A549 (cell line): ENCODE measurements at regions not wholly inside any gene's neighbourhood (a gene's known extent, or its start where the extent isn't known, plus 50 kb on each side); places are given as distances from the start of the nearest gene placed in this dataset.

Experiments
- ATAC-seq, 2 experiments: fragments of 200-7000 bp in 1 of 2; fragments of >200 bp in 1 of 2; cut with Nextera tagmentation in 1 of 2; cut with Tn5 transposase in 1 of 2; 3 replicates each; pipeline versions ENCODE4 v1.8.0 to v1.9.1; 2018 to 2020; ENCODE audit warnings: mild to moderate bottlenecking in 1 of 2, moderate library complexity in 1 of 2
- CTCF ChIA-PET: fragments of 300-600 bp; sonication (Branson Sonifier 250); formaldehyde crosslinking; extraction: SDS; loops from one replicate; lab custom pipeline; 2021; ENCODE audit warnings: antibody characterized with exemption, inconsistent platforms; lab: Yijun Ruan, JAX
- POLR2A ChIA-PET: fragments of 350-600 bp; formaldehyde crosslinking; extraction: SDS; loops from one replicate; lab custom pipeline; 2021; ENCODE audit warnings: antibody characterized with exemption, inconsistent platforms; lab: Yijun Ruan, JAX
- DNase-seq, 2 experiments: peaks; one replicate each; pipeline versions ENCODE4 v3.0.0 to v3.0.0-alpha.2; 2011 to 2016; ENCODE audit warnings: low read depth in 1 of 2, low spot score in 1 of 2
- FAIRE-seq: peaks from 2 replicates; lab custom pipeline; 2011; peaks lifted over from hg19 to GRCh38; lab: Jason Lieb, UNC
- H3K27ac ChIP-seq, 2 experiments: fragments of >200 bp; sonication (Bioruptor Twin); formaldehyde crosslinking; 3 replicates each; pipeline ENCODE4 v1.5.1; 2016 to 2017
- H3K4me1 ChIP-seq: fragments of >200 bp; sonication (Bioruptor Twin); formaldehyde crosslinking; 3 replicates; pipeline ENCODE4 v1.6.1; 2016
- H3K4me2 ChIP-seq: fragments of >200 bp; sonication (Bioruptor Twin); formaldehyde crosslinking; 3 replicates; pipeline ENCODE4 v1.6.1; 2016
- H3K4me3 ChIP-seq: fragments of >200 bp; sonication (Bioruptor Twin); formaldehyde crosslinking; 3 replicates; pipeline ENCODE4 v1.5.1; 2016
- H3K9me3 ChIP-seq: fragments of >200 bp; sonication (Bioruptor Twin); formaldehyde crosslinking; 3 replicates; pipeline ENCODE4 v1.6.1; 2016
- BHLHE40 ChIP-seq: IDR thresholded peaks from 2 replicates; pipeline ENCODE4 v1.6.1; 2012; ENCODE audit warnings: low read depth, low read length, inconsistent platforms
- CBX2 ChIP-seq: fragments of 200-600 bp; sonication (generic); IDR thresholded peaks from 2 replicates; pipeline ENCODE4 v1.6.1; 2016; ENCODE audit warnings: low read depth, mild to moderate bottlenecking, borderline replicate concordance
- CBX8 ChIP-seq: fragments of 200-600 bp; sonication (generic); IDR thresholded peaks from 2 replicates; pipeline ENCODE4 v1.6.1; 2016
- EP300 ChIP-seq, 2 experiments: fragments of >200 bp; sonication (Bioruptor Twin); formaldehyde crosslinking; IDR thresholded peaks; 2 replicates in 1 of 2; 3 replicates in 1 of 2; pipeline ENCODE4 v1.6.1; 2016 to 2017
- ESRRA ChIP-seq: fragments of 150-350 bp; IDR thresholded peaks from 2 replicates; pipeline ENCODE4 v1.6.1; 2014; ENCODE audit warnings: mild to moderate bottlenecking, low read length, borderline replicate concordance
- FOSB ChIP-seq: fragments of 250-450 bp; sonication (Bioruptor Pico); IDR thresholded peaks from 2 replicates; pipeline ENCODE4 v1.5.0; 2020; ENCODE audit warnings: mild to moderate bottlenecking, moderate library complexity
- FOXS1 ChIP-seq: fragments of 250-450 bp; sonication (Bioruptor Pico); IDR thresholded peaks from 2 replicates; pipeline ENCODE4 v1.5.0; 2020; ENCODE audit warnings: mild to moderate bottlenecking, moderate library complexity
- HOXA7 ChIP-seq: fragments of 250-450 bp; sonication (Bioruptor Pico); IDR thresholded peaks from 2 replicates; pipeline ENCODE4 v1.5.0; 2020; ENCODE audit warnings: mild to moderate bottlenecking, moderate library complexity
- HOXB5 ChIP-seq: fragments of 250-450 bp; sonication (Bioruptor Pico); IDR thresholded peaks from 2 replicates; pipeline ENCODE4 v1.5.0; 2020; ENCODE audit warnings: mild to moderate bottlenecking, moderate library complexity
- JUN ChIP-seq, 2 experiments: fragments of >200 bp; sonication (Bioruptor Twin); formaldehyde crosslinking; IDR thresholded peaks; 2 replicates in 1 of 2; 3 replicates in 1 of 2; pipeline ENCODE4 v1.6.1; 2016 to 2017
- KDM1A ChIP-seq: fragments of 200-600 bp; sonication (generic); IDR thresholded peaks from 2 replicates; pipeline ENCODE4 v1.6.1; 2016; ENCODE audit warnings: low read depth, mild to moderate bottlenecking
- MYC ChIP-seq: IDR thresholded peaks from 2 replicates; pipeline ENCODE4 v1.6.1; 2012; ENCODE audit warnings: mild to moderate bottlenecking, inconsistent platforms, low read length, improper control_type of control experiment, borderline replicate concordance
- PHF8 ChIP-seq: fragments of 200-600 bp; sonication (generic); IDR thresholded peaks from 2 replicates; pipeline ENCODE4 v1.6.1; 2016; ENCODE audit warnings: low read depth, mild to moderate bottlenecking, antibody characterized with exemption, moderate library complexity, borderline replicate concordance
- RARB ChIP-seq: fragments of 250-450 bp; sonication (Bioruptor Pico); IDR thresholded peaks from 2 replicates; pipeline ENCODE4 v1.8.0; 2021; ENCODE audit warnings: mild to moderate bottlenecking, moderate library complexity
- SREBF2 ChIP-seq: fragments of 450-650 bp; IDR thresholded peaks from 2 replicates; pipeline ENCODE4 v1.6.1; 2014; ENCODE audit warnings: mild to moderate bottlenecking, moderate library complexity
- ZC3H11A ChIP-seq: fragments of 450-650 bp; IDR thresholded peaks from 2 replicates; pipeline ENCODE4 v1.6.1; 2014; ENCODE audit warnings: antibody characterized with exemption, mild to moderate bottlenecking
- WGBS: methylation state at CpG from one replicate; pipeline ENCODE4 v1.1.6; 2017; ENCODE audit errors: missing lambda C conversion rate; 5-methylcytosine and 5-hydroxymethylcytosine counted together
- TF ChIP-seq, protein P1 (sequence below): fragments of >200 bp; sonication (Bioruptor Twin); formaldehyde crosslinking; IDR thresholded peaks from 2 replicates; pipeline ENCODE4 v1.6.1; 2016
- TF ChIP-seq, protein P2 (sequence below): fragments of 250-450 bp; sonication (Bioruptor Pico); IDR thresholded peaks from 2 replicates; pipeline ENCODE4 v1.5.0; 2021; ENCODE audit warnings: mild to moderate bottlenecking, moderate library complexity, borderline replicate concordance
- TF ChIP-seq, protein P3 (sequence below): fragments of >200 bp; sonication (Bioruptor Twin); formaldehyde crosslinking; IDR thresholded peaks from 3 replicates; pipeline ENCODE4 v1.6.1; 2016
- TF ChIP-seq, protein P4 (sequence below): IDR thresholded peaks from 2 replicates; pipeline ENCODE4 v1.6.1; 2012
- TF ChIP-seq, protein P5 (sequence below): fragments of 150-350 bp; IDR thresholded peaks from 2 replicates; pipeline ENCODE4 v1.6.1; 2014; ENCODE audit warnings: low read depth, mild to moderate bottlenecking, low read length

DNA sequence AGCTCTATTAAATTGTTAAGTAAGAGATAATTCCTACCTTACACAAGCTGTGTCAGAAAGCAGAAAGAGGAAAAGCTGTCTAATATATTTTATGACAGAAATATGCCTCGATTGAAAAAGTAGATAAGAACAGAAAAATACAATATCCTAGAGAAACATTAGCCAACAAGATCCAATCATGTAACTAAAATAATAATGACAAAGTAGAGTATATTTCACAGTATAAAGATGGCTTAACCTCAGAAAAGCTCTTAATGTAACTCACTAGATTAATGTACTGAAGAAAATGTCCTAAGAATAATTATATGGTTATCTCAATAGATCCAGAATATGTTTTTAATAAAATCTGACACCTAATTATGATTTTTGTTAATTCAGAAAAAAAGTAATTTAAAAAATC lies 89.8 kb upstream of the HABP2 start:
- no peak for ATAC-seq
- ChIA-PET POLR2A (no interaction called here), CTCF (interaction anchor here (1.6 to 3.0 kb wide), 2 partner anchors 9 to 58 kb away, joined by 3 to 16 read pairs; no protein-coding TSS in a partner anchor)
- H3K9me3 ChIP-seq = peaks cover 5% of the 10 kb centered on the region; the same call in 1 of the 3 replicates
- TF ChIP-seq CBX8 = no peak
- no peak for TF ChIP-seq PHF8
- TF ChIP-seq, protein P1, sequence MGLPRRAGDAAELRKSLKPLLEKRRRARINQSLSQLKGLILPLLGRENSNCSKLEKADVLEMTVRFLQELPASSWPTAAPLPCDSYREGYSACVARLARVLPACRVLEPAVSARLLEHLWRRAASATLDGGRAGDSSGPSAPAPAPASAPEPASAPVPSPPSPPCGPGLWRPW = no peak
- TF ChIP-seq, protein P2, sequence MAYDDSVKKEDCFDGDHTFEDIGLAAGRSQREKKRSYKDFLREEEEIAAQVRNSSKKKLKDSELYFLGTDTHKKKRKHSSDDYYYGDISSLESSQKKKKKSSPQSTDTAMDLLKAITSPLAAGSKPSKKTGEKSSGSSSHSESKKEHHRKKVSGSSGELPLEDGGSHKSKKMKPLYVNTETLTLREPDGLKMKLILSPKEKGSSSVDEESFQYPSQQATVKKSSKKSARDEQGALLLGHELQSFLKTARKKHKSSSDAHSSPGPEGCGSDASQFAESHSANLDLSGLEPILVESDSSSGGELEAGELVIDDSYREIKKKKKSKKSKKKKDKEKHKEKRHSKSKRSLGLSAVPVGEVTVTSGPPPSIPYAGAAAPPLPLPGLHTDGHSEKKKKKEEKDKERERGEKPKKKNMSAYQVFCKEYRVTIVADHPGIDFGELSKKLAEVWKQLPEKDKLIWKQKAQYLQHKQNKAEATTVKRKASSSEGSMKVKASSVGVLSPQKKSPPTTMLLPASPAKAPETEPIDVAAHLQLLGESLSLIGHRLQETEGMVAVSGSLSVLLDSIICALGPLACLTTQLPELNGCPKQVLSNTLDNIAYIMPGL (CRISPR knock-in tag) = no peak
- TF ChIP-seq CBX2 = no peak
- TF ChIP-seq RARB (CRISPR knock-in tag) = no peak
- TF ChIP-seq FOSB (CRISPR knock-in tag) = no peak
- TF ChIP-seq EP300 (IDR thresholded peaks at IDR 0.05) = no peak
- TF ChIP-seq ZC3H11A = no peak
- TF ChIP-seq, protein P3, sequence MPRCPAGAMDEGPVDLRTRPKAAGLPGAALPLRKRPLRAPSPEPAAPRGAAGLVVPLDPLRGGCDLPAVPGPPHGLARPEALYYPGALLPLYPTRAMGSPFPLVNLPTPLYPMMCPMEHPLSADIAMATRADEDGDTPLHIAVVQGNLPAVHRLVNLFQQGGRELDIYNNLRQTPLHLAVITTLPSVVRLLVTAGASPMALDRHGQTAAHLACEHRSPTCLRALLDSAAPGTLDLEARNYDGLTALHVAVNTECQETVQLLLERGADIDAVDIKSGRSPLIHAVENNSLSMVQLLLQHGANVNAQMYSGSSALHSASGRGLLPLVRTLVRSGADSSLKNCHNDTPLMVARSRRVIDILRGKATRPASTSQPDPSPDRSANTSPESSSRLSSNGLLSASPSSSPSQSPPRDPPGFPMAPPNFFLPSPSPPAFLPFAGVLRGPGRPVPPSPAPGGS = no peak
- TF ChIP-seq ESRRA = no peak
- TF ChIP-seq BHLHE40 = no peak
- TF ChIP-seq HOXB5 (CRISPR knock-in tag) = no peak
- no peak for TF ChIP-seq SREBF2
- TF ChIP-seq MYC = no peak
- TF ChIP-seq JUN (IDR thresholded peaks at IDR 0.05) = no peak
- TF ChIP-seq, protein P4, sequence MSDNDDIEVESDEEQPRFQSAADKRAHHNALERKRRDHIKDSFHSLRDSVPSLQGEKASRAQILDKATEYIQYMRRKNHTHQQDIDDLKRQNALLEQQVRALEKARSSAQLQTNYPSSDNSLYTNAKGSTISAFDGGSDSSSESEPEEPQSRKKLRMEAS = no peak
- TF ChIP-seq FOXS1 (CRISPR knock-in tag) = no peak
- no peak for TF ChIP-seq KDM1A
- TF ChIP-seq HOXA7 (CRISPR knock-in tag) = no peak
- no peak overlapping the region for H3K4me2 ChIP-seq
- H3K4me1 ChIP-seq = no peaks in the 10 kb centered on the region
- no peak overlapping the region for H3K27ac ChIP-seq
- DNase-seq = no peak
- no peak overlapping the region for H3K4me3 ChIP-seq
- 3% methylated on average over 1 of the region's 1 CpG for WGBS
- no peak for FAIRE-seq

DNA sequence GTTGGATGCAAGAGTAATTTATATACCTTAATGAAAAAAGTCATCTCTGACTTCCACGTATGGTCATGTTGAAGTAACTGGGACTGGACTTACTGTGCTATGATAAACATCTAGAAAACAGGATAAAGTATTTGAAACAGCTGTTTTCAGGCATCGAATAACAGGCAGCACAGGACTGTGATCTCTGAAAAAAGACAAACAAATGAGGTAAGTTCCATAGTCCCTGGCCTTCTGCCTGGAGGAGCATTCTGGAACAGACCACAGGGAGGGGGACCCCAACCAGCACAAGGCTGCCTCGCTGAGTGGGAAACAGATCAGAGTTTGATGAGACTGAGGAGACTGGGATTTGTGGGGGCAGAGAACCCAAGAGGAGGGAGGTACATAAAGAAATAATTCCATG lies 89.1 kb upstream of the HABP2 start:
- Histone ChIP-seq H3K4me1 (no peaks in the 10 kb centered on the region), H3K9me3 (peaks cover 5% of the 10 kb centered on the region; the same call in 1 of the 3 replicates), H3K4me3 (no peak overlapping the region), H3K27ac (no peak overlapping the region), H3K4me2 (no peak overlapping the region)
- WGBS = 8% methylated on average over 3 of the region's 3 CpGs
- DNase-seq = no peak
- no peak for ATAC-seq
- POLR2A ChIA-PET = no interaction called here
- FAIRE-seq = no peak
- CTCF ChIA-PET = interaction anchor here (1.6 to 3.0 kb wide), 2 partner anchors 9 to 57 kb away, joined by 3 to 16 read pairs; no protein-coding TSS in a partner anchor
- TF ChIP-seq, protein P1 = no peak
- TF ChIP-seq, protein P5, sequence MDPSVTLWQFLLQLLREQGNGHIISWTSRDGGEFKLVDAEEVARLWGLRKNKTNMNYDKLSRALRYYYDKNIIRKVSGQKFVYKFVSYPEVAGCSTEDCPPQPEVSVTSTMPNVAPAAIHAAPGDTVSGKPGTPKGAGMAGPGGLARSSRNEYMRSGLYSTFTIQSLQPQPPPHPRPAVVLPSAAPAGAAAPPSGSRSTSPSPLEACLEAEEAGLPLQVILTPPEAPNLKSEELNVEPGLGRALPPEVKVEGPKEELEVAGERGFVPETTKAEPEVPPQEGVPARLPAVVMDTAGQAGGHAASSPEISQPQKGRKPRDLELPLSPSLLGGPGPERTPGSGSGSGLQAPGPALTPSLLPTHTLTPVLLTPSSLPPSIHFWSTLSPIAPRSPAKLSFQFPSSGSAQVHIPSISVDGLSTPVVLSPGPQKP = no peak
- TF ChIP-seq, protein P3 = no peak
